SIG-M5 treated with dmso at 0.1 percent for 504 hours (cell line): ENCODE measurements at regions not wholly inside any gene's neighbourhood (a gene's known extent, or its start where the extent isn't known, plus 50 kb on each side); places are given as distances from the start of the nearest gene placed in this dataset.
"Not testable (repeated sequence)": the region's sequence is repeated elsewhere in the genome, so short reads cannot be mapped to it uniquely, and the experiment has no call there.

Experiments used
- DNase-seq: peaks from one replicate; lab custom pipeline; 2025; ENCODE audit not compliant: unreplicated experiment; lab: John Stamatoyannopoulos, UW

DNA sequence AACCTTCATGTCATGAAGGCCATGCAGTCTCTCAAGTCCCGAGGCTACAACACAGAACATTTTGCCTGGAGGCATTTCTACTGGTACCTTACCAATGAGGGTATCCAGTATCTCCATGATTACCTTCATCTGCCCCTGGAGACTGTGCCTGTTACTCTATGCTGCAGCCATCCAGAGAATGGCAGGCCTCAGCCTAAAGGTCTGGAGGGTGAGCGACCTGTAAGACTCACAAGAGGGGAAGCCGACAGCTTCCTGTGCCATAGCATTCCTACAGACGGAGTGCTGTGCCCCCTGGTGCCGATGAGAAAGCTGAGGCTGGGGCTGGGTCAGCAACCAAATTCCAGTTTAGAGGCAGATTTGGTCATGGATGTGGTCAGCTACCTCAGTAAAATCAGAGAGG, 51.3 kb upstream of the CADPS start:
- DNase-seq: no peak

DNA sequence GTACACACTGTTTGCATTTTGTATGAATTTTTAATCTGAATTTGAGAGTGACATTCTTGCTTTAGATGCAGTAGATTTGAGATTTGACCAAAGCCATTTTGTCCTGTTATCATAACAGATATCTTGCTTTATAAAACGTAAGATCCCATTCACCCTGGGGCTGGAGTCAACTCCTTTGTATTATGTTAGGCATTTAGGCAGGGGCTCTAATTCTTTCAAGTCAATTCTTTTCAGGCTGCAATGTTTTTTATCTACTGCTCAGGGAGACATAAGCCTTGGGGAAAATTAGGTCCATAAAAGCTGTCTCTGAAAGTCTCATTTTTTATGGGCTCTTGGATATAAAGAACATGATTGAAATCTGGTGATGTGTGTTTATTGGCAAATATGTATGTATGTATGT, 53.0 kb upstream of the CADPS start:
- DNase-seq: no peak

- no peak for DNase-seq
Measured at GRCh38 chr3:62929771-62930170, 54.6 kb upstream of the CADPS start.

DNA sequence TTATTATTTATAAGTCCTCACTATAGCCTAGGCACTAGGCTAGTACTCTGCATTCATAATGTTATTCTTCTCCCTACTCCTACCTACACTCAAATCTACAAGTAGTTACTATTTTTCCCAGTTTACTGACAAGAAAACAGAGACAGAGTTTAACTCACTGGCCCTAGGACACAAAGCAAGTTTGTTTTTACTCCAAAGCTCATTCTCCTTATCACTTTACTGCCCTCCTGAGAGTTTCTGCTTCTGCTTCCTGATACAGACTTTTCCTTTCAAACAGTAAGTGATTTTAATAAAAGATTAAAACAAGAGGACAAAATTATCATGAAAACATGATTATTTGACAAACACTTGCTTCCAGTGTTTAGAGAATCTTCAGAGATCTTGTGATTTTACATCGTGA, 60.6 kb upstream of the CADPS start:
- DNase-seq: no peak

DNA sequence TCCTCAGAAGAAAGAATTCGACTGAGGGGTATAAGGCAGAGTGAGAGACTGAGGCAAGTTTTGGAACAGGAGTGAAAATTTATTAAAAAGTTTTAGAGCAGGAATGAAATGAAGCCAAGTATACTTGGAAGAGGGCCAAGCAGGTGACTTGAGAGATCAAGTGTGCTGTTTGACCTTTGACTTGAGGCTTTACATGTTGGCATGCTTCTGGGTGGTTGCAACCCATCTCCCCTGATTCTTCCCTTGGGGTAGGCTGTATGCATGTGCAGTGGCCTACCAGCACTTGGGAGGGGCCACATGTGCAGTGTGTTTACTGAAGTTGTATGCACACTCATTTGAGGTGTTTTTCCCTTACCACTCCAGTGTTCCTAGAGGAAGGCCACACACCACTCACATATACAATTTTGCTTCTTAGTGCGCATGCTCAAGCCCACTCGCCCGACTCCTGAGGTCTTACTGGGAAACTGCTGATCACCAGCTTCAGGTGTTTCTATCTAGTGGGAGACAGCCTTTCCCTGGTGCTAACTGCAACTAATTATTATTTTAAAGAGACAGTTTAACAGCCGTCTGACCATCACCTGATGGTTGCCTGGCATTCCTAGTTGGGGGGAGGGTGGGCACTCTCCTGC, 61.5 kb upstream of the CADPS start:
- DNase-seq: no peak

DNA sequence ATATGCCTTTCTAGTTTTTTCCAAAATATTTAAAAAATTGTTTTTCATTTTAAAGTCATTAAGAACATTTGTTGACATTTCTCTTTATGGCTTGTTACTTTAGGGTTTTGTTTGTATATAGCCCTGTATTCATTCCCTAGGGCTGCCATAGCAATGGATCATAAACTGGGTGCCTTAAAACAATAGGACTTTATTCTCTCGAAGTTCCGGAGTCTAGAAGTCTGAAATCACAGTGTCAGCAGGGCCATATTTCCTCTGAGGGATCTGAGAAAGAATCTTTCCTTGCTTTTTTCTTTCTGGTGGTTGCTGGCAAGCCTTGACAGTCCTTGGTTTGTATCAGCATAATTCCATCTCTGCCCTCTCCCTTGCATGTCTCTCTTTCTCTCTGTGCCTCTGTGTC, 63.4 kb upstream of the CADPS start:
- no peak for DNase-seq

DNA sequence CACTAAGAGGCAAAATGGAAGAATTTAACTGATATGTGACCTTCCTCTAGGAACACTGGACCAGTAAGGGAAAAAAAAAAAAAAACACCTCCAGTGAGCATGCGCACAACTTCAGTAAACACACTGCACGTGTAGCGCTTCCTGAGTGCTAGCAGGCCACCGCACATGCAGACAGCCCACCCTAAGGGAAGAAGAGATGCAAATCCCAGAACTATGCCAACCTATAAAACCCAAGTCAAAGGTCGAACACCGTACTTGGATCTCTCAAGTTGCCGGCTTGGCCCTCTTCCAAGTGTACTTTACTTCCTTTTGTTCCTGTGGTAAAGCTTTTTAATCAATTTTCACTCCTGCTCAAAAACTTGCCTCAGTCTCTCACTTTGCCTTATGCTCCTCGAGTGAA, 64.5 kb upstream of the CADPS start:
- no peak for DNase-seq

GRCh38 chr3:62940771-62941563, 65.8 kb upstream of the CADPS start:
- DNase-seq: no peak

- no peak for DNase-seq
Measured at GRCh38 chr3:62942227-62942626, 67.0 kb upstream of the CADPS start.

DNA sequence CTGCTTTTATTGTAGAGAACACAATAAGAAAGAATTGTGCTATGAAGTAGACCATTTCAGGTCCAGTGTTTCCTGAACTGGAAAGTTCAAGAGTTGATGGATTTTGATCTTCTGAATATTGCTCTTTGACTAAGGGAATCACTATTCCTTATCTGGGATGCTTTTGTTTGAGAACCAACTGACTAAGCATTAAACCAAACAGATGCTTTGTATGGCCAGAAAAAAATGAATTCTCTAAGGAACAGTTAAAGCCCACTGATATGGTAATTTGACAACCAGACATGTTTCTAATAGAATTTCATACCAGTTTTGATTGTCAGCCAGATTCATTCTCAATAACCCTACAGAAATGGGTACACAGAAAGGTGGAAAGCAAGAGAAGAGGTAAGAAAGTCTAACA, 67.5 kb upstream of the CADPS start:
- no peak for DNase-seq

DNA sequence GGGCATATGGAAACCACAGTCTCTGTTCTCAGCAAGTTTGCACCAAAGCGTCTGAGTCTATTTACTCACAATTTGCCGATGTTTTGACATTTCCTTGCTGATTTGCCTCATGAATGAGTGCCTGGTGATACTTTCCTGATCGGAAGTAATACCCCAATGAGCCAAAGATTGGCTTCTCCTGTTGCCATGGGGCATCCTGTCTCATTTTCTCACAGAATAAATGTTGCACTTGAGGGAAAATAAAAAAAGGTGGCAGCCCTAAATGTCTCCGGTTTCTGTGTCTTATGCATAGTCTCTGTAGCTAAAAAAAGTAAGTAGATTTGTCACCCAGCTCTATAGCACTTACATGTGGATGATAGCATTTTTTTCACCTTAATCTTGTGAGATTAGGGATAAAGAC, 73.7 kb upstream of the CADPS start:
- DNase-seq: no peak

DNA sequence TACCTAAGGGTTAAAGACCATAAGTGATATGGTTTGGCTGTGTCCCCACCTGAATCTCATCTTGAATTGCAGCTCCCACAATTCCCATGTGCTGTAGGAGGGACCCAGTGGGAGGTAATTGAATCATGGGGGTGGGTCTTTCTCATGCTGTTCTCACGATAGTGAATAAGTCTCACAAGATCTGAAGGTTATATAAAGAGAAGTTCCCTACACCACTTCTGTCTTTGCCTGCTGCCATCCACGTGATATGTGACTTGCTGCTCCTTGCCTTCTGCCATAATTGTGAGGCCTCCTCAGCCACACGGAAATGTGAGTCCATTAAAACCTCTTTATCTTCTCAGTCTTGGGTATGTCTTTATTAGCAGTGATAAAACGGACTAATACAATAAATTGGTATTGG, 75.0 kb upstream of the CADPS start:
- no peak for DNase-seq

- DNase-seq: no peak
Measured at GRCh38 chr3:62951037-62951613, 75.9 kb upstream of the CADPS start.

- not testable (repeated sequence) for DNase-seq
Measured at GRCh38 chr3:62951880-62952279, 76.7 kb upstream of the CADPS start.

- DNase-seq: peak; percentile 18
Measured at GRCh38 chr3:62954580-62954979, 79.4 kb upstream of the CADPS start.

DNA sequence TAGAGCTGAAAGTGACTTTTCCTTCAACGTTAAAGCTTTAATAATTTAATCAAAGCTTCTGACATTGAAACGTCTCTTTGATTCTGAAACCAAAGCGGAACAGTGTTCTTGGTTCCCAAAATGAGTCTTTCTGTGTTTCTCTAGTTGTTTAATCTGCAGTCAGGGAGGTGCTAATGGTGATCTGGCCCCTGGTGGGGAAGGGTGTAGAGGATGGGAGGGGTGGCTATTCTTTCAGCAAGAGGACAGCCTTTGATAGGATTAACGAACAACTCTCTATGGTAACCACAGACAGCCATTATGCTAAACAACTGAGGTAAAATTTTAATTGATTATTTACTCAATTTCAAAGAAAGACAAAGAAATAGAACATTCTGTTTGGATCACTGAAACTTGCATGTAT, 79.9 kb upstream of the CADPS start:
- DNase-seq: no peak

DNA sequence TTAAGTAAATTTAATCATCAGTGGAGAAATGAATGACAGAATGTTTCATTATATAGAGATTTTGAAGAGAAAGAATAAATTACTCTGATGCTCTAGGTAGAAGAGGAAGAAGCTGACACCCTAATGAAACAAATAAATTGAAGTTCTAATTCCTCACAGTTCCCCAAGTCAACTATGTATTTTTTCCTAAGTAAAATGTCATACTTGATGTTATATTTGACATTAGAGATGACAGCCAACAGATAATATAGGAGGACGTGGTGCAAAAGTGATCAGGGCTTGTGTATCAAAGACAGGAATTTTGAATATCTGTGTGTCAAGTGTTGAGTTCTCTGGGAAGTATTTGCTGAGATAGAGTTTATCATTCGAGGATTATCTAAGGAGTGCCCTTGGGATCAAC, 81.2 kb upstream of the CADPS start:
- DNase-seq: no peak

GRCh38 chr3:62961874-62962556, 86.8 kb upstream of the CADPS start:
- no peak for DNase-seq

DNA sequence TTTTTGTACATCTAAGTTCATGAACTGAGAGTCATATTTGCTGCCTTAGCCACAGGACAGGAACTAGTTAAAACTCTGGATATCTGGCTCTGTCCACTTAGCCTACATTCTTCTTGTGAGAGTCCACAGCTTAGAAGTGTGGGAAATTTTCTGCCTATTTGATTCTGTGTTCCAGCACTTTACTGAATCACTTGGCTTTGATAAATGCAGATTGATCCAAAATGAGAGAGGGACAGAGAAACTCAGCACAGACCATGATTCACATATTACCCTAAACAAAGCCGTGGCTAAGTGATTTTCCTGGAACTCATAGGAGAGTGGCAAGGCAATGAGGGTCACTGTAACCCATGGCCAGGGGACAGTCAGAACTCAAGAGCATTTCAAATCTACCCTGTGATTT, 87.5 kb upstream of the CADPS start:
- DNase-seq: no peak

DNA sequence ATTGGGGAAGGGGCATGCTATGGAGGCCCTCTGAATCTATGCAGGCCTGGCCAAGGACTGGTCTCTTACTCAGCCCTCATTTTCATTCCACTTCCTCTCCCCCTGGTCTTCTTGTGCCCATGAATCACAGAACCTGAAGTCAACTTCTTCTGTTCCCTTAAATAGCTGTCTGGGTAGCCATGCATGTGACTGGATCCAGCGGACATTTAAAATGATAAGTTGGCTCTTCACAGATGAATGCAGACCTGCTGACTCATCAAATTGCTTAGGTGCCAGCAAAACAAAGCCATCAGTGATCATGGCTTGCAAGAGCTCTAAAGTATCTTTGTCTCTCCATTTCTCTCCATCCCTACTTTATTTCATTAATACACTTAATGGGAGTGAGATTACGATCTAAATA, 90.1 kb upstream of the CADPS start:
- no peak for DNase-seq

- DNase-seq: no peak
Measured at GRCh38 chr3:62968128-62968527, 92.9 kb upstream of the CADPS start.

DNA sequence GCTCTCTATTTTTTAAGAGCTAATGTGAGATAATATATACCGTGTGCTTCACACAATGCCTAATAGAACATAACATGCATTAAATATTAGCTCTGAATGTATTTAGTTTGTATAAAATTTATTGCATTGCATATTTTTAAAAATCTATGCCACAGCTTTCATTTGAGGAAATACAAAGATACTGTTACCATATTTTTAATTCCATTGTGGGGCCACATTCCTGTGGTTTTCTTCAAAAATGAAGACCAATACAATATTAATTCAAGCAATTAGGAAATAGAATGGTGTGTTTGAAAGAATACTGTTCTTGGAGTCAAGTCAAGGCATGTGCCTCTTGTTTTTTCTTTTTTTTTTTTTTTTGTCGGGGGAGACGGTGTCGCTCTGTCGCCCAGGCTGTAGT, 95.4 kb upstream of the CADPS start:
- DNase-seq: no peak
